ENCODE measurements at regions not wholly inside any gene's neighbourhood (a gene's known extent, or its start where the extent isn't known, plus 50 kb on each side); places are given as distances from the start of the nearest gene placed in this dataset.

GRCh38 chr22:34997633-34998299 lies 68.2 kb upstream of the ISX start:
- DNase-seq = no peak

GRCh38 chr22:34998921-34999320 lies 67.0 kb upstream of the ISX start:
- no peak for DNase-seq

- no peak for DNase-seq
Measured at GRCh38 chr22:35008213-35008612, 57.7 kb upstream of the ISX start.

GRCh38 chr22:35010543-35010942 lies 55.4 kb upstream of the ISX start:
- no peak for DNase-seq

GRCh38 chr22:35014812-35015211 lies 51.1 kb upstream of the ISX start:
- no peak for DNase-seq
